Hepatocyte (in vitro differentiated cells): ENCODE measurements at regions not wholly inside any gene's neighbourhood (a gene's known extent, or its start where the extent isn't known, plus 50 kb on each side); places are given as distances from the start of the nearest gene placed in this dataset.
"Not testable (repeated sequence)": the region's sequence is repeated elsewhere in the genome, so short reads cannot be mapped to it uniquely, and the experiment has no call there.

Source experiments
- CTCF ChIP-seq: fragments of 200-600 bp; sonication (generic); IDR thresholded peaks from 2 replicates; pipeline ENCODE4 v1.5.1; 2016; ENCODE audit warnings: antibody characterized with exemption, mild to moderate bottlenecking; ENCODE audit not compliant: poor library complexity
- EZH2 ChIP-seq: fragments of 200-600 bp; sonication (generic); IDR thresholded peaks from 2 replicates; pipeline ENCODE4 v1.6.1; 2016; ENCODE audit warnings: antibody characterized with exemption, mild to moderate bottlenecking, borderline replicate concordance
- EZH2phosphoT487 ChIP-seq: fragments of 200-600 bp; sonication (generic); IDR thresholded peaks from one replicate; pipeline ENCODE4 v1.6.1; 2018; ENCODE audit warnings: antibody characterized with exemption, mild to moderate bottlenecking, low read depth, moderate library complexity; ENCODE audit not compliant: unreplicated experiment, severe bottlenecking

- TF ChIP-seq CTCF, EZH2, EZH2phosphoT487: not testable (repeated sequence)
These were observed 126.1 kb upstream of the RAP1B start for GRCh38 chr12:68484578-68484977.
